ENCODE measurements at regions not wholly inside any gene's neighbourhood (a gene's known extent, or its start where the extent isn't known, plus 50 kb on each side); places are given as distances from the start of the nearest gene placed in this dataset.

DNA sequence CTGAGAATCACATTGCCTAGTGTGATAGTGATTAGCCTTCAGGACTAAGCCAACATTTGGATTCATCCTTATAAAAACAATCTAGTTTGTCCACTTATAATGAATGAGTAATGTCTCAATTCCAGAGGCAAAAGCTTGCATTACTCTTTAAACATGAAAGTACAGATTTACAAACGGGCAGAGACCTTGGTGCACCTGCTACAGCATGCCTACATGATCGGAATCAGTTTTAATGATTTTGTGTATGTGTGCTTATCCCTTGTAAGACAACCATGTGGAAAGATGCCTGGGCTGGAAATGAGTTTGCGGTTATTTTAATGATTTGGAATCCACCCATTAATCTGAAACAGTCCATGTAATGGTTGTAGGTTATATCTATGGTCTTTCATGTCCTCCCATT lies 572.7 kb downstream of the KLHL13 start:
- TF ChIP-seq CTCF (IDR thresholded peaks at IDR 0.05) (no peak), EP300 (IDR thresholded peaks at IDR 0.05) (no peak), POLR2A (IDR thresholded peaks at IDR 0.05) (no peak)
